ENCODE measurements at regions not wholly inside any gene's neighbourhood (a gene's known extent, or its start where the extent isn't known, plus 50 kb on each side); places are given as distances from the start of the nearest gene placed in this dataset.

GRCh38 chr2:183214680-183215079 lies 90.4 kb downstream of the NUP35 start:
- no peak overlapping the region for H3K27ac ChIP-seq (ENCODE audit: low read depth, low read length)
- no peaks in the 10 kb centered on the region for H3K4me1 ChIP-seq (ENCODE audit: control insufficient read depth, insufficient read depth, low read length, unreplicated experiment)
- H3K79me2 ChIP-seq (ENCODE audit: control insufficient read depth, insufficient read depth, low read length, unreplicated experiment), result no peaks in the 10 kb centered on the region
- H3K36me3 ChIP-seq (ENCODE audit: insufficient read depth, low read length), result no peaks in the 10 kb centered on the region
- H2AFZ ChIP-seq (ENCODE audit: low read length, unreplicated experiment), result no peak overlapping the region
- H3K4me3 ChIP-seq (ENCODE audit: low read depth, low read length), result no peak overlapping the region
- no peaks in the 10 kb centered on the region for H3K27me3 ChIP-seq (ENCODE audit: insufficient read depth, low read length)

GRCh38 chr2:183215917-183216316 lies 91.7 kb downstream of the NUP35 start:
- Histone ChIP-seq H3K79me2 (ENCODE audit: control insufficient read depth, insufficient read depth, low read length, unreplicated experiment) (no peaks in the 10 kb centered on the region), H3K27ac (ENCODE audit: low read depth, low read length) (no peak overlapping the region), H3K4me3 (ENCODE audit: low read depth, low read length) (no peak overlapping the region), H3K27me3 (ENCODE audit: insufficient read depth, low read length) (no peaks in the 10 kb centered on the region), H3K4me1 (ENCODE audit: control insufficient read depth, insufficient read depth, low read length, unreplicated experiment) (no peaks in the 10 kb centered on the region), H2AFZ (ENCODE audit: low read length, unreplicated experiment) (no peak overlapping the region), H3K36me3 (ENCODE audit: insufficient read depth, low read length) (no peaks in the 10 kb centered on the region)

GRCh38 chr2:183219888-183220287 lies 95.6 kb downstream of the NUP35 start:
- no peak overlapping the region for H2AFZ ChIP-seq (ENCODE audit: low read length, unreplicated experiment)
- H3K27ac ChIP-seq (ENCODE audit: low read depth, low read length), result no peak overlapping the region
- 0 out of 2 replicates have a peak, but pooled peaks cover 2% of the 10 kb centered on the region for H3K36me3 ChIP-seq (ENCODE audit: insufficient read depth, low read length)
- H3K27me3 ChIP-seq (ENCODE audit: insufficient read depth, low read length), result no peaks in the 10 kb centered on the region
- no peaks in the 10 kb centered on the region for H3K79me2 ChIP-seq (ENCODE audit: control insufficient read depth, insufficient read depth, low read length, unreplicated experiment)
- H3K4me3 ChIP-seq (ENCODE audit: low read depth, low read length), result no peak overlapping the region
- no peaks in the 10 kb centered on the region for H3K4me1 ChIP-seq (ENCODE audit: control insufficient read depth, insufficient read depth, low read length, unreplicated experiment)

- H3K79me2 ChIP-seq (ENCODE audit: control insufficient read depth, insufficient read depth, low read length, unreplicated experiment), result no peaks in the 10 kb centered on the region
- H3K4me1 ChIP-seq (ENCODE audit: control insufficient read depth, insufficient read depth, low read length, unreplicated experiment), result no peaks in the 10 kb centered on the region
- H3K27me3 ChIP-seq (ENCODE audit: insufficient read depth, low read length), result no peaks in the 10 kb centered on the region
- no peak overlapping the region for H3K27ac ChIP-seq (ENCODE audit: low read depth, low read length)
- H2AFZ ChIP-seq (ENCODE audit: low read length, unreplicated experiment), result no peak overlapping the region
- 0 out of 2 replicates have a peak, but pooled peaks cover 2% of the 10 kb centered on the region for H3K36me3 ChIP-seq (ENCODE audit: insufficient read depth, low read length)
- no peak overlapping the region for H3K4me3 ChIP-seq (ENCODE audit: low read depth, low read length)
These were observed 98.5 kb downstream of the NUP35 start for GRCh38 chr2:183222751-183223150.

- Histone ChIP-seq H3K4me1 (ENCODE audit: control insufficient read depth, insufficient read depth, low read length, unreplicated experiment) (no peaks in the 10 kb centered on the region), H3K79me2 (ENCODE audit: control insufficient read depth, insufficient read depth, low read length, unreplicated experiment) (no peaks in the 10 kb centered on the region), H3K36me3 (ENCODE audit: insufficient read depth, low read length) (0 out of 2 replicates have a peak, but pooled peaks cover 2% of the 10 kb centered on the region), H3K27ac (ENCODE audit: low read depth, low read length) (no peak overlapping the region), H3K27me3 (ENCODE audit: insufficient read depth, low read length) (no peaks in the 10 kb centered on the region), H2AFZ (ENCODE audit: low read length, unreplicated experiment) (no peak overlapping the region), H3K4me3 (ENCODE audit: low read depth, low read length) (no peak overlapping the region)
These were observed 100.7 kb downstream of the NUP35 start for GRCh38 chr2:183224948-183225347.

GRCh38 chr2:183227176-183227575 lies 102.9 kb downstream of the NUP35 start:
- Histone ChIP-seq H3K36me3 (ENCODE audit: insufficient read depth, low read length) (0 out of 2 replicates have a peak, but pooled peaks cover 2% of the 10 kb centered on the region), H3K4me1 (ENCODE audit: control insufficient read depth, insufficient read depth, low read length, unreplicated experiment) (no peaks in the 10 kb centered on the region), H3K27ac (ENCODE audit: low read depth, low read length) (no peak overlapping the region), H3K79me2 (ENCODE audit: control insufficient read depth, insufficient read depth, low read length, unreplicated experiment) (no peaks in the 10 kb centered on the region), H2AFZ (ENCODE audit: low read length, unreplicated experiment) (no peak overlapping the region), H3K4me3 (ENCODE audit: low read depth, low read length) (no peak overlapping the region), H3K27me3 (ENCODE audit: insufficient read depth, low read length) (no peaks in the 10 kb centered on the region)

GRCh38 chr2:183229386-183229785 lies 105.1 kb downstream of the NUP35 start:
- Histone ChIP-seq H3K36me3 (ENCODE audit: insufficient read depth, low read length) (no peaks in the 10 kb centered on the region), H3K27me3 (ENCODE audit: insufficient read depth, low read length) (no peaks in the 10 kb centered on the region), H3K79me2 (ENCODE audit: control insufficient read depth, insufficient read depth, low read length, unreplicated experiment) (no peaks in the 10 kb centered on the region), H3K27ac (ENCODE audit: low read depth, low read length) (no peak overlapping the region), H3K4me1 (ENCODE audit: control insufficient read depth, insufficient read depth, low read length, unreplicated experiment) (no peaks in the 10 kb centered on the region), H2AFZ (ENCODE audit: low read length, unreplicated experiment) (no peak overlapping the region), H3K4me3 (ENCODE audit: low read depth, low read length) (no peak overlapping the region)

GRCh38 chr2:183232161-183232865 lies 108.1 kb downstream of the NUP35 start:
- Histone ChIP-seq H3K4me1 (ENCODE audit: control insufficient read depth, insufficient read depth, low read length, unreplicated experiment) (no peaks in the 10 kb centered on the region), H3K79me2 (ENCODE audit: control insufficient read depth, insufficient read depth, low read length, unreplicated experiment) (no peaks in the 10 kb centered on the region), H2AFZ (ENCODE audit: low read length, unreplicated experiment) (peak overlapping the region; percentile 1), H3K4me3 (ENCODE audit: low read depth, low read length) (no peak overlapping the region), H3K27ac (ENCODE audit: low read depth, low read length) (no peak overlapping the region), H3K27me3 (ENCODE audit: insufficient read depth, low read length) (no peaks in the 10 kb centered on the region), H3K36me3 (ENCODE audit: insufficient read depth, low read length) (no peaks in the 10 kb centered on the region)

GRCh38 chr2:183242937-183243336 lies 118.7 kb downstream of the NUP35 start:
- peak overlapping the region; percentile 11 for H2AFZ ChIP-seq (ENCODE audit: low read length, unreplicated experiment)
- no peaks in the 10 kb centered on the region for H3K4me1 ChIP-seq (ENCODE audit: control insufficient read depth, insufficient read depth, low read length, unreplicated experiment)
- no peak overlapping the region for H3K4me3 ChIP-seq (ENCODE audit: low read depth, low read length)
- H3K36me3 ChIP-seq (ENCODE audit: insufficient read depth, low read length), result no peaks in the 10 kb centered on the region
- no peak overlapping the region for H3K27ac ChIP-seq (ENCODE audit: low read depth, low read length)
- H3K79me2 ChIP-seq (ENCODE audit: control insufficient read depth, insufficient read depth, low read length, unreplicated experiment), result no peaks in the 10 kb centered on the region
- no peaks in the 10 kb centered on the region for H3K27me3 ChIP-seq (ENCODE audit: insufficient read depth, low read length)

GRCh38 chr2:183243758-183244157 lies 119.5 kb downstream of the NUP35 start:
- Histone ChIP-seq H2AFZ (ENCODE audit: low read length, unreplicated experiment) (no peak overlapping the region), H3K27ac (ENCODE audit: low read depth, low read length) (no peak overlapping the region), H3K4me3 (ENCODE audit: low read depth, low read length) (no peak overlapping the region), H3K36me3 (ENCODE audit: insufficient read depth, low read length) (no peaks in the 10 kb centered on the region), H3K79me2 (ENCODE audit: control insufficient read depth, insufficient read depth, low read length, unreplicated experiment) (no peaks in the 10 kb centered on the region), H3K4me1 (ENCODE audit: control insufficient read depth, insufficient read depth, low read length, unreplicated experiment) (peaks cover 2% of the 10 kb centered on the region), H3K27me3 (ENCODE audit: insufficient read depth, low read length) (no peaks in the 10 kb centered on the region)

GRCh38 chr2:183244300-183244844 lies 120.1 kb downstream of the NUP35 start:
- H3K27me3 ChIP-seq (ENCODE audit: insufficient read depth, low read length), result no peaks in the 10 kb centered on the region

More at GRCh38 chr2:183244300-183244844, 120.1 kb downstream of the NUP35 start:
- H3K27ac ChIP-seq (ENCODE audit: low read depth, low read length), result no peak overlapping the region
- peaks cover 7% of the 10 kb centered on the region for H3K4me1 ChIP-seq (ENCODE audit: control insufficient read depth, insufficient read depth, low read length, unreplicated experiment)
- H3K4me3 ChIP-seq (ENCODE audit: low read depth, low read length), result no peak overlapping the region
- H3K36me3 ChIP-seq (ENCODE audit: insufficient read depth, low read length), result no peaks in the 10 kb centered on the region
- no peaks in the 10 kb centered on the region for H3K79me2 ChIP-seq (ENCODE audit: control insufficient read depth, insufficient read depth, low read length, unreplicated experiment)
- H2AFZ ChIP-seq (ENCODE audit: low read length, unreplicated experiment), result no peak overlapping the region

Measured in ACC112 (cell line).